Calu3 (cell line): ENCODE measurements at regions not wholly inside any gene's neighbourhood (a gene's known extent, or its start where the extent isn't known, plus 50 kb on each side); places are given as distances from the start of the nearest gene placed in this dataset.

Experiments
- BruUV-seq: library from RNA; stranded (reverse); fragments of 400-500 nt; replicated peaks from 2 replicates; lab custom pipeline; 2021; lab: Mats Ljungman, UMichigan
- CTCF ChIA-PET: fragments of 300-600 bp; sonication (Branson Sonifier 250); formaldehyde crosslinking; loops from one replicate; lab custom pipeline; 2022; ENCODE audit warnings: antibody characterized with exemption; lab: Charles Lee
- DNase-seq: peaks from one replicate; pipeline ENCODE4 v3.0.0; 2022
- H3K27ac Mint-ChIP-seq: one replicate; pipeline ENCODE4 v1.8.0; 2022; ENCODE audit warnings: mixed read lengths; ENCODE audit not compliant: unreplicated experiment
- H3K27me3 Mint-ChIP-seq: one replicate; pipeline ENCODE4 v1.8.0; 2022; ENCODE audit warnings: mixed read lengths; ENCODE audit not compliant: unreplicated experiment
- H3K36me3 Mint-ChIP-seq: one replicate; pipeline ENCODE4 v1.8.0; 2022; ENCODE audit warnings: mild to moderate bottlenecking, moderate library complexity, mixed read lengths; ENCODE audit not compliant: insufficient read depth, unreplicated experiment
- H3K4me1 Mint-ChIP-seq: one replicate; pipeline ENCODE4 v1.8.0; 2022; ENCODE audit warnings: mild to moderate bottlenecking, low read depth, mixed read lengths; ENCODE audit not compliant: unreplicated experiment
- H3K4me3 Mint-ChIP-seq: one replicate; pipeline ENCODE4 v1.8.0; 2022; ENCODE audit warnings: mild to moderate bottlenecking, low read depth, moderate library complexity, mixed read lengths; ENCODE audit not compliant: unreplicated experiment
- H3K9me3 Mint-ChIP-seq: one replicate; pipeline ENCODE4 v1.8.0; 2022; ENCODE audit warnings: low read depth, mixed read lengths; ENCODE audit not compliant: unreplicated experiment
- intact Hi-C: fragments of 100-400 bp; cut with micrococcal nuclease; formaldehyde crosslinking; loops from one replicate; pipeline ENCODE4 v1.10.0; 2022; ENCODE audit not compliant: unreplicated experiment
- TF ChIP-seq, protein P1 (sequence below): fragments of 200-600 bp; IDR thresholded peaks from one replicate; pipeline ENCODE4 v1.8.0; 2022; ENCODE audit warnings: antibody characterized with exemption; ENCODE audit not compliant: unreplicated experiment

DNA sequence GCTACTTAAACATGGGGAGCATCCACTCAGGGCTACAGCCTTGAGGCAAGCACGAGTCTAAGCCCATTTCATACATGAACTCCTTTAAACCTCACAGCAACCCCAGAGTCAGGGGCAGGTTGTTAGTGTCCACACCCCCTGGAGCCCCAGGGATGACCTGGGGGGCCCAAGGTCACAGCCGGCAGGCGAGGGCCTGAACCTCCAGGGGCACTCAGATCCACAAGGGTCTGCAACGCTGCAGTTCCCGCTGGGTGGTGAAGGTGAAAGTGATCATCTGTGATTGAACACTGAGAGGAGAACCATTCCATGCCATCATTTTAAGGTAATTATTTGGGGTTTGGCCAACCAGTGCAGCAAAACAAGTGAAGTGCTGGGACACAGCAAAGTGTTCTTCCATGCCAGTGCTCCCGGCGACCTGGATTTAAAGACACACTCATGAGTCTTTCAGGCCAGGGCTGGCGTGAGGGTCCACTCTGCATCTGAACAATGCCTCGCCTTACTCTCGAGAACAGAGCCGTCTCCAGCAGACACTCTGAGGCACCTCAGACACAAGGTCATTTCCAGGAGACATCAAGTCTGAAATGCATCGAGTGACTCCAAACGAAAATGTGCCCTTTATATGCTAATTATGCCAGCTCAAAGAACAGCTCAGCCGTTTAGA lies 61.6 kb upstream of the SNTG2 start:
- Mint-ChIP-seq H3K9me3 (peaks cover 8% of the 10 kb centered on the region), H3K27ac (no peak overlapping the region), H3K36me3 (no peaks in the 10 kb centered on the region), H3K27me3 (no peaks in the 10 kb centered on the region), H3K4me1 (no peaks in the 10 kb centered on the region), H3K4me3 (no peak overlapping the region)
- CTCF ChIA-PET: no interaction called here
- BruUV-seq: no TSS peak
- intact Hi-C loops: no loop called here
- TF ChIP-seq, protein P1, sequence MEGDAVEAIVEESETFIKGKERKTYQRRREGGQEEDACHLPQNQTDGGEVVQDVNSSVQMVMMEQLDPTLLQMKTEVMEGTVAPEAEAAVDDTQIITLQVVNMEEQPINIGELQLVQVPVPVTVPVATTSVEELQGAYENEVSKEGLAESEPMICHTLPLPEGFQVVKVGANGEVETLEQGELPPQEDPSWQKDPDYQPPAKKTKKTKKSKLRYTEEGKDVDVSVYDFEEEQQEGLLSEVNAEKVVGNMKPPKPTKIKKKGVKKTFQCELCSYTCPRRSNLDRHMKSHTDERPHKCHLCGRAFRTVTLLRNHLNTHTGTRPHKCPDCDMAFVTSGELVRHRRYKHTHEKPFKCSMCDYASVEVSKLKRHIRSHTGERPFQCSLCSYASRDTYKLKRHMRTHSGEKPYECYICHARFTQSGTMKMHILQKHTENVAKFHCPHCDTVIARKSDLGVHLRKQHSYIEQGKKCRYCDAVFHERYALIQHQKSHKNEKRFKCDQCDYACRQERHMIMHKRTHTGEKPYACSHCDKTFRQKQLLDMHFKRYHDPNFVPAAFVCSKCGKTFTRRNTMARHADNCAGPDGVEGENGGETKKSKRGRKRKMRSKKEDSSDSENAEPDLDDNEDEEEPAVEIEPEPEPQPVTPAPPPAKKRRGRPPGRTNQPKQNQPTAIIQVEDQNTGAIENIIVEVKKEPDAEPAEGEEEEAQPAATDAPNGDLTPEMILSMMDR: no peak
- no peak for DNase-seq

DNA sequence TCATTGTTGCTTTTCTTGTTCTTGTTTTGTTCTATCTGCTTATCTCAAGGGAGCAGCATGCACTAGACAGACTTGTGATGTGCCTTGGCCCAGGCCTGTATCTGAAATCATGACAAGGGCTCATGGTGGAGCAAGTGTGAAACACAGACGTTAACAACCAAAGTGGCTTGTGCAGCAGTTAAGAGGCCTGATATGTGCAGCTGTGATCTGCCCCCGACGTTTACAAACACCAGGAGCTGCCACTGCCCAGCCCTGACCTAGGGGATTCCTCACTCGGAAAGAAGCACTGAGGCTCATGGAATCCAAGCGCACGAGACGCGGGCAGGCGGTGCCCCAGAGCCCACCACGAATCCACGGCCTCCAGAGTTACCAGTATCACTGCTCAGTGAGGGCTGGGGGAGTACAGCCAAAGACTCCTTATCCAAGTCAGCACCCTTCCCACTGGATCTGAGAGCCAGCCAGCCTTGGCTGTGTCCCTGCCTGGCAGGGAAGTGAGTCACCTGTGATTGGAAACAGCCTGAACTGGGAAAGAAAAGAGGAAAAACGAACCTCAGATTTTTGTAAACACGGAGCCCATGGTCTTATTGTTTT lies 62.3 kb upstream of the SNTG2 start:
- DNase-seq: no peak
- H3K4me3 Mint-ChIP-seq: no peak overlapping the region
- no TSS peak for BruUV-seq

DNA sequence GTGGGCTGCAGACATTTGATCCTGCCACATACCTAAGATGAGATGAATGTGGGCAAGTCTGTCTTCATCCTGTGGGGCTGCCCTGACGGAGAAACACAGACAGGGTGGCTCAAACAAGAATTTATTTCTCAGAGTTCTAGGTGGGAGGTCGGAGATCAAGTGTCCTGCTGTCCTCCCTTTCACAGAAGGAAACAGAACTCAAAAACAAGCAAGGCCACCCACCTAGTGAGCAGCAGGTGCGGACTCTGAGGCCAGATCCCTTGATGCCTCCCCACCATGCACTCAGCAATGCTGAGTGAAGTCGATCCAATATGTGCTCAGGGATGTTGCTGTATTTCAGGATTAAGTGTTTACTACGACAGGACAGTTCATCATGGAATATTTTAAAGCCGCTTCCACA lies 63.0 kb upstream of the SNTG2 start:
- Mint-ChIP-seq H3K27me3 (no peaks in the 10 kb centered on the region), H3K27ac (no peak overlapping the region), H3K36me3 (no peaks in the 10 kb centered on the region), H3K9me3 (peaks cover 13% of the 10 kb centered on the region), H3K4me3 (no peak overlapping the region), H3K4me1 (no peaks in the 10 kb centered on the region)
- TF ChIP-seq, protein P1: no peak
- BruUV-seq: no TSS peak
- intact Hi-C loops: no loop called here
- no peak for DNase-seq
- CTCF ChIA-PET: no interaction called here

More for the DNA sequence above, 62.3 kb upstream of the SNTG2 start:
- Mint-ChIP-seq H3K9me3 (peaks cover 11% of the 10 kb centered on the region), H3K27ac (no peak overlapping the region), H3K36me3 (no peaks in the 10 kb centered on the region), H3K4me1 (no peaks in the 10 kb centered on the region), H3K27me3 (no peaks in the 10 kb centered on the region)
- intact Hi-C loops: no loop called here
- TF ChIP-seq, protein P1: no peak
- CTCF ChIA-PET: no interaction called here

DNA sequence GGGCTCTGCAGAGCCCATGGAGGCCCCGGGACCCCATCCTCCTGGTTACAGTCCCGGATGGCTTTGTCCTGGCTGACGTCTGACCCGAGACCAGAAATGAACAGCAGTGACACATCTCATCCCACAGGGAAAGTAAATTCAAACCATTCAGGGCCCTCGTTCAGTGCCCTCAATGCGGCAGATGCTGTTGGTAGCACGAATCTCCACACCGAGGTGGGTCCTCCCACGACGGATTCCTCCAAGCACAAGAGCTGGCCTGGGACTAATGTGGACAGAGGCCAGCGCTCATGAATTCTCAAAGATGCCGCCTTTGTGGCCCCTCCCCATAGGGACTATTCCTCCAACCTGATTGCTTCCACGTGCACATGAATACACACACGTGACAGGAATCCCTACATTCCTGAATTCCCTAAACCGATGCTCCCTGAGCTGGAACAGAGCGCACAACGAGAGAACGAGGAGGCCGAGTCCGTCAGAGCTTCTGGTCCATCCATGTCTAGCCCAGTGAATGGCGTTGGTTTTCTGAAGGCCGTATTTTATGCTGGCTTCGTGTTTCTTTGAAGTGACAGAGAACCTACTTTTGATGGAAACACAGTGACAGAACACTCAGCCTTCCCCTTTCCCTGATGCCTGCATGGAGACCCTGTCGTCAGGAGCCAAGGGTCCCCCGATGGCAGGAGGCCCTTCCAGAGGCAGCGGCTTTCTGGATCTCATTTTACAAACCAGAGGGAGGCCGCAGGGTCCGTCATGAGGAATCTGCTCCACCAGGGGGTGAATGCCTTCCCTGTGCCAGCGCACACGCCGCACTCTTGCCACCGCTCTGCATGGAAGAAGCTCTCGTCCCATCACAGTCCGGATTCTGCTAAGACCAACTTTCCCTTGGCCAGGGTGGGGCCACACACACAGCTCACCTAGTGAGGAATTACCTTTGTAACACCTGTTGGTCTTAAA lies 64.3 kb upstream of the SNTG2 start:
- DNase-seq: no peak
- Mint-ChIP-seq H3K27me3 (no peaks in the 10 kb centered on the region), H3K4me3 (no peak overlapping the region), H3K4me1 (no peaks in the 10 kb centered on the region), H3K36me3 (no peaks in the 10 kb centered on the region), H3K9me3 (peaks cover 11% of the 10 kb centered on the region), H3K27ac (no peak overlapping the region)
- intact Hi-C loops: no loop called here
- CTCF ChIA-PET: no interaction called here
- TF ChIP-seq, protein P1: no peak
- no TSS peak for BruUV-seq
